CD4-positive, alpha-beta T cell treated with Interleukin-15 for 4 hours (primary cell): ENCODE measurements at regions not wholly inside any gene's neighbourhood (a gene's known extent, or its start where the extent isn't known, plus 50 kb on each side); places are given as distances from the start of the nearest gene placed in this dataset.
"Not testable (repeated sequence)": the region's sequence is repeated elsewhere in the genome, so short reads cannot be mapped to it uniquely, and the experiment has no call there.

ENCODE experiments used
- DNase-seq: peaks from one replicate; pipeline ENCODE4 v3.0.0-alpha.2; 2020; ENCODE audit warnings: low spot score

GRCh38 chr6:14217728-14218518 lies 100.4 kb downstream of the CD83 start:
- no peak for DNase-seq

- DNase-seq, result no peak
These were observed 100.9 kb downstream of the CD83 start for GRCh38 chr6:14218519-14218800.

DNA sequence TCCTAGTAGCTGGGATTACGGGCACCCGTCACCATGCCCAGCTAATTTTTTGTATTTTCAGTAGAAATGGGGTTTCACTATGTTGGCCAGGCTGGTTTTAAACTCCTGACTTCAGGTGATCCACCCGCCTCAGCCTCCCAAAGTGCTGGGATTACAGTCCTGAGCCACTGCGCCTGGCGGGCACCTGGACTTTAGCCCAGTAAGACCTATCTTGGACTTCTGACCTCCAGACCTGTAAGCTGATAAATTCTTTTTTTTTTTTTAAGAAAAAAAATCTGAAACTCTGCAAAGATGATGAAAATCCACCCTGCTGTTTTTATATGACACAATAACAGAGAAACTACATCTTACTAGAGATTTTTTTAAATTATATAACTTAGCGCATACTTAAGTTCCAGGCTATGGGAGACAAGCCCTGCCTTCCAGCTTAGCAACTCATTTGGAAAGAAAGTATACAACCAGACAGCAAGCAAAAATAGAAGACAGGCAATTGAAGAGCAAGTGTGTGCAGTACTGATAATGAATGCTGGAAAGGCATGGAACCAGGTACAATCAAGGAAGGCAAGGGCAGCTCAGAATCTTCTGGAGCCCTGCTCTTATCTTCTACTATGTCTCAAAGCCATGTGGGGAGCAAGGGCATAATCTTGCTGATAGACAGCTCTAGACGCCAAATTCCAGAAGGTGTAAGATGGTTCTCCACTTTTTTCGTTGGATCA lies 104.2 kb downstream of the CD83 start:
- no peak for DNase-seq

- no peak for DNase-seq
These were observed 105.4 kb downstream of the CD83 start for GRCh38 chr6:14222956-14223355.

DNA sequence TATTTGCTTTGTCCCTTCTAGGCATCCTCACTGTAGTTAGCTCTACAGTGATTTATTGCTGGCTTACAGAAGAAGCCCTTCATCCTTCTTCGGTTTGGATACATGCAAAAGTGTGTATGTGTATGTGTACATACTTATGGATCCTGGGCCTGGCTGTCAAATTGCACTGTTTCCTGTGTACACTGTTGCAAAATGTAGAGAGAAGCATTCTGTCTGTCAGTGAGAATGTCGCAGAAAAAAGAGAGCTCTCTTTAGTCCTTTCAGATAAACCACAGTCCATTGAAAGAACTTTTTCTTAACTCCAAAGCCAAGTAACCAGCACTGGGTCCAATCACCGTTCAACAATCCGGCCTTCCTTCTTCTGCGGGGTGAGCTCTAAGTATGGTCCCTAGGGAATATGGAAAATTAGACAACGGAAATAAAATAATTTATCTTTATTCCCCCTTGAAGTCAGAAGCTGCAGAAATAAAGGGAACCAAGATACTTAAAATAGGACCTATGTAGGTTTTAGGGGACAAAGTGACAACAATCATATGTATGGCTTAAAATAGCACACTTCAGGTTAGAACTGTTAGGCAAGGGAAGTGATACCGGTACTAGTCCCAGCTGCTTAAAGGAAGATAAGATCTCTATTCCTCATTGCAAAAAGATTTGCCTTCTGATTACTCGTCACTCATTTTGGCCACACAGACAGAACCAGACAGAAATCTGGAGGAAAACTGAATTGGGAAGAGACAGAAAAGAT lies 107.0 kb downstream of the CD83 start:
- DNase-seq, result no peak

DNA sequence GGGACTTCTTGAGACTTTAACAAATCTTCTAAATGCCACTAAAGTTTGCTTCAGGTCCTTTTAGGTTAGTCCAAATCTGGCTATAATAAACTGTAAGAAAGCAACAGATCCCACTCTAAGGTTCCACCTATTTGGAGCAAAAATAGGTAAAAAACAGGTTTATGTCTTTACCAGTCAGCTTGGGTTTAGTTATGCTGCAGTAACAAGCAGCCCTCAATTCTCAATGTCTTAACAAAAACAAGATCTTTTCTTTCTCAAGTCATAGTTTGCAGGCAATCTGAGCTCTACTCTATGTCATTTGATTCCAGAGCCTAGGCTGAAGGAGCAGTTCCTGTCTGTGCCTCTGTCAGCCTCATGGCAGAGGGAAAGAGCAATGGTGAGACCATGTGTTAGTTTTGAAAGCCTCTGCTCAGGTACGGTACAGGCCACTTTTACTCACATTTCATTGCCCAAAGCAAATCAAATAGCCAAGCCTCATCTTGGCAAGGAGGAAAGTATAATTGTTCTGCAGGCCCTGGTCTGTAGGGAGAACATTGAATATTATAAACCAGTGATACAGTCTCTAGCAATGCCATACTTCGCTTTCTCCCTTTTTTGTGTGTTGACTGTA lies 108.6 kb downstream of the CD83 start:
- no peak for DNase-seq

GRCh38 chr6:14228571-14228970 lies 111.0 kb downstream of the CD83 start:
- DNase-seq, result no peak

DNA sequence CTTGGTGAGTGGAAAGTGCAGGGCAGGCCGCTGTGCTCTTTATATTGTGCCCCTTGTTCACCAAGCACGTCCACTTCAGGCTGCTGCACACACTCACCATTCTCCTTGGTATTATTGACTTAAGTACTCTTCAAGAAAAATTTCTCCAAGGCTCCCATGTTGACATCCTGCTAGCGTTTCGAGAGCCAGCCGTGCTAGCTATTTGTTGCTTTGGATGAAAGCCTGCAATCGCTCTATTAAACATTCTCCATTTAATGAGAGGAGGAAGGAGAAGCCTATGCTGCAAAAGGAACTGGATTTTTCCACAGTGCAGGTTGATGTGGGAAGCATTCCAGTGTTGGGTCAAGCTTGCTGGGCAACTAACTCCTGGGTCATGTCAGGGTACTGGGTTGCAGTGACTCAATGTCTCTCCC lies 113.5 kb downstream of the CD83 start:
- no peak for DNase-seq

GRCh38 chr6:14231501-14232280 lies 114.1 kb downstream of the CD83 start:
- no peak for DNase-seq

GRCh38 chr6:14232889-14233288 lies 115.3 kb downstream of the CD83 start:
- no peak for DNase-seq

GRCh38 chr6:14235653-14236356 lies 118.2 kb downstream of the CD83 start:
- no peak for DNase-seq

GRCh38 chr6:14239097-14239496 lies 121.5 kb downstream of the CD83 start:
- DNase-seq, result no peak

DNA sequence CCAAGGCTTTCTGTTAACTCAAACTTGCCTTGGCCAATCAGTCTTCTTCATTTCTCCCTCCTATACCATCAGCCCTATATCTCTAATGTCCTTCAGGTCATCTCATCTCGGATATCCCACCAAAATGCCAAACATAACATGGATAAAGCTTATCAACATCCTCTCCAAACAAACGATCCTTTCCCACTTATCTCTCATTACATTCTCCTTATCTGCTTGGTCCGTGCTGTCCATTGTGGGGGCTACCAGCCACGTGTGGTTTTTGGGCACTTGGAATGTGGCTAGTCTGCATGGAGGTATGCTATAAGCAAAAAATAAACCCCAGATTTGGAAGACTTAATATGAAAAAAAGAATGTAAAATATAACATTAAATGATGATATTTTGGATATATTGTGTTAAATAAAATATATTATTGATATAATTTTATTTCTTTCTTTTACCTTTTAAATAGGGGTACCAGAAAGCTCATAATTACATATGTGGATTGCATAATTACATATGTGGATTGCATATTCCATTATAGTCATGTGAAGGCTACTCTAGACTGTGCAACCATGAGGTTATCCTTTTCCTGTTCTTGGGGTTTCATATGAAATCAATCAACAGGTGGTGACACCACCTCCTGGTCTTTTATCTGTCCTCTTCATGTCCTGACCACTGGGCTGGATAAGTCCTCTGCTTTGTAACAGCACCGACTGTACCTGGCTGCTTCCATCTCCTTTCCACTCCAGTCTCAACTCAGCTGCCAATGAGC lies 123.0 kb downstream of the CD83 start:
- no peak for DNase-seq

- DNase-seq, result no peak
These were observed 123.9 kb downstream of the CD83 start for GRCh38 chr6:14241255-14242070.

DNA sequence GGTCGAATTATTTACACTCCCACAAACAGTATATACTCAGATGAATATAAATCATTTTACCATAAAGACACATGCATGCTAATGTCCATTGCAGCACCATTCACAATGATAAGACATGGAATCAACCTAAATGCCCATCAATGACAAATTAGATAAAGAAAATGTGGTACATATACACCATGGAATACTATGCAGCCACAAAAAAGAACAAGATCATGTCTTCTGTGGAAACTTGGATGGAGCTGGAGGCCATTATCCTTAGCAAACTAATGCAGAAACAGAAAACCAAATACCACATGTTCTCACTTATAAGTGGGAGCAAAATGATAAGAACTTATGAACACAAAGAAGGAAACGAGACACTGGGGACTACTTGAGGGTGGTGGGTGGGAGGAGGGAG lies 125.3 kb downstream of the CD83 start:
- DNase-seq, result not testable (repeated sequence)

DNA sequence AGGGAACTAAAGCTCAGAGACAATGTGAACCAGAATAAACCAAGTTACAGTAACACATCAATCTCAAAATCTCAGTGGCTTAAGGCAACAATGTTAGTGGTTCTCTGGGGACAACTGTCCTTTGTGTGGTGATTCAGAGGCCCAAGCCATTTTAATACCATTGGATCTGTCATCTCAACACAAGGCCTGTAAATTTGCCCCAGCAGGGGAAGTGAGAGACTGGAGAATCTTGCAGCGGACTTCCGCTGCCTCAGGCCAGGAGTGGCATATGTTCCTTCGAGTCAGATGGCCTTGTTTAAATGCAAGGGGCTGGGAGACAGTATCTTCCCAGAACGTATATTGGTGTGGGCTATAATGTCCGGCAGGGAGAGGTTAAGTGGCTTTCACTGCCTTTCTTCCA lies 126.0 kb downstream of the CD83 start:
- DNase-seq, result no peak

GRCh38 chr6:14246876-14247275 lies 129.3 kb downstream of the CD83 start:
- no peak for DNase-seq

DNA sequence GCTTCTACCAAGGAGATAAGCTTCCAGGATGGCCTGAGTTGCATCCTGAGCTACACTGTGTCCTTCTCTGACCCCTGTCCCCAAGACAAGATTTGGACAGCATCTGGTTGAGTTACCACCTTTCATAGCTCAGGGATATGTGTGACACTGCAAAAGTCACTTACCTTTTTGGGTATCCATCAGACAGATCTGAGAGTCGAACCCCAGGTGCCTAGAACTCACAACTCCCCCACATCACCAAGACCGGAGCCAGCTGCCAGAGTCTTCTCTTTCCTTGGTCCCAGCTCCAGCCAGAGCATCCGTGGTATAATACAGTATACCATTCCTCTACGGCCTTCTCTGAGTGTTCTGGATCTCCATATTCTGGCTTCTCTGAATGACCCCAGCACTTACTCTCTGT lies 133.0 kb downstream of the CD83 start:
- DNase-seq, result no peak

GRCh38 chr6:14252271-14252850 lies 134.8 kb downstream of the CD83 start:
- no peak for DNase-seq
